Prostate gland (tissue), 2 donors: ENCODE measurements at regions not wholly inside any gene's neighbourhood (a gene's known extent, or its start where the extent isn't known, plus 50 kb on each side); places are given as distances from the start of the nearest gene placed in this dataset.

Experiments
- POLR2A ChIP-seq: fragments of 450-650 bp; IDR thresholded peaks from one replicate; pipeline ENCODE4 v1.6.1; 2016; ENCODE audit warnings: antibody characterized with exemption, mild to moderate bottlenecking
- TF ChIP-seq, protein P1 (sequence below), 4 experiments: fragments of 200-600 bp in 2 of 4; fragments of 450-650 bp in 2 of 4; sonication (generic) in 2 of 4; IDR thresholded peaks; 1 replicate in 3 of 4; 2 replicates in 1 of 4; pipeline ENCODE4 v1.5.1; 2016 to 2019; ENCODE audit warnings: antibody characterized with exemption in 4 of 4, mild to moderate bottlenecking in 2 of 4, moderate library complexity in 2 of 4

DNA sequence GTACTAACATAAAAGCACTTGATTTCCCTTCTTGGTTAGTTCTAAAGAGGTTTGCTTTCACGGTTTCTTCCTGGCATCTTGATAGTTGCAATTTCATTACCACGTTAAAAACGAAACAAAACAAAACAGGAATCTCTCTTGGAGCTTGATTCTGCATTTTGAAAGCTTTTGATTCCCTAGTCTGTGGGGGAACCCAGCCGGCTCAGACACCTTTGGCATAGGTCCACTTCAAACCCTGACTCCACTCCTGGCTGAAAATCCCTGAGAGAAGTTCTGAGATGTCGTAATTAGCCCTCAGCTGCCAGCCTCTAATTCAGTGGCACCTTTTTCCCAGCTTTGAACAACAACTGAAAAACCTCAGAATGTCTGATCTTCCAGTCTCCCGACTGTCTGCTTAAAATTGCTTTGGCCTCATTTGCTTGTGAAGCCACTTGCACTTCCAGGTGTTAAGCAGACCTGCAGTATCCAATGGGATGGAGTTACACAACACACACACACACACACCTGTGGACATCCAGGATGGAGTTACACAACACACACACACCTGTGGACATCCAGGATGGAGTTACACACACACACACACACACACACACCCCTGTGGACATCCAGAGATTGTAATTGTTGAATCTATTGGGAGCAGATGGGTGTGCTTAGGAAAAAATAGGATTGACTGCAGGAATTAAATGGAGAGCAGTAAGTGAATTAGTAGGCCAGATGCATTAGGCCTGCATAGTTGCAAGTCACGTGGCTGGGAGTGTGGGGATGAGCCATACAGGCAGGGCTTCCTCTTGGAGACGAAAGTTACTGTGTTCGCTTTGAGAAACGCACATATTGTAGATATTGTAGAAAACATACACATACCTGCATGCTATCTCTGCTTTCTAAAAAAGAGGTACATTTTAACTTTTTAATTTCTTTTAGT is 285.6 kb upstream of the FMN2 start:
- TF ChIP-seq, protein P1, sequence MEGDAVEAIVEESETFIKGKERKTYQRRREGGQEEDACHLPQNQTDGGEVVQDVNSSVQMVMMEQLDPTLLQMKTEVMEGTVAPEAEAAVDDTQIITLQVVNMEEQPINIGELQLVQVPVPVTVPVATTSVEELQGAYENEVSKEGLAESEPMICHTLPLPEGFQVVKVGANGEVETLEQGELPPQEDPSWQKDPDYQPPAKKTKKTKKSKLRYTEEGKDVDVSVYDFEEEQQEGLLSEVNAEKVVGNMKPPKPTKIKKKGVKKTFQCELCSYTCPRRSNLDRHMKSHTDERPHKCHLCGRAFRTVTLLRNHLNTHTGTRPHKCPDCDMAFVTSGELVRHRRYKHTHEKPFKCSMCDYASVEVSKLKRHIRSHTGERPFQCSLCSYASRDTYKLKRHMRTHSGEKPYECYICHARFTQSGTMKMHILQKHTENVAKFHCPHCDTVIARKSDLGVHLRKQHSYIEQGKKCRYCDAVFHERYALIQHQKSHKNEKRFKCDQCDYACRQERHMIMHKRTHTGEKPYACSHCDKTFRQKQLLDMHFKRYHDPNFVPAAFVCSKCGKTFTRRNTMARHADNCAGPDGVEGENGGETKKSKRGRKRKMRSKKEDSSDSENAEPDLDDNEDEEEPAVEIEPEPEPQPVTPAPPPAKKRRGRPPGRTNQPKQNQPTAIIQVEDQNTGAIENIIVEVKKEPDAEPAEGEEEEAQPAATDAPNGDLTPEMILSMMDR (IDR thresholded peaks at IDR 0.05), result no peak
- no peak for TF ChIP-seq POLR2A
